ENCODE measurements at regions not wholly inside any gene's neighbourhood (a gene's known extent, or its start where the extent isn't known, plus 50 kb on each side); places are given as distances from the start of the nearest gene placed in this dataset.

- no peak for TF ChIP-seq CTCF (IDR thresholded peaks at IDR 0.05)
- no peak for TF ChIP-seq POLR2AphosphoS5 (IDR thresholded peaks at IDR 0.05)
- TF ChIP-seq POLR2A (IDR thresholded peaks at IDR 0.05) = no peak
- H3K4me1 ChIP-seq (replicated peaks) = no peaks in the 10 kb centered on the region
- no peaks in the 10 kb centered on the region for H3K27me3 ChIP-seq (replicated peaks; ENCODE audit: insufficient read depth)
- intact Hi-C loops (cut with DNase I) = no loop called here
- H3K4me3 ChIP-seq = no peak overlapping the region
- H3K9me3 ChIP-seq = no peaks in the 10 kb centered on the region
- 87% methylated on average over 7 of the region's 7 CpGs for WGBS
- H3K27ac ChIP-seq = no peak overlapping the region
- H3K36me3 ChIP-seq = no peaks in the 10 kb centered on the region
- DNase-seq (ENCODE audit: low spot score) = no peak
Measured at GRCh38 chr9:27712806-27713205, 139.5 kb upstream of the C9orf72 start.

GRCh38 chr9:27714388-27714787 is 141.1 kb upstream of the C9orf72 start:
- WGBS = 59% methylated on average over 1 of the region's 1 CpG

GRCh38 chr9:27715651-27716050 is 142.4 kb upstream of the C9orf72 start:
- intact Hi-C loops (cut with DNase I) = no loop called here
- Histone ChIP-seq H3K36me3 (no peaks in the 10 kb centered on the region), H3K27me3 (replicated peaks; ENCODE audit: insufficient read depth) (no peaks in the 10 kb centered on the region), H3K27ac (no peak overlapping the region), H3K9me3 (no peaks in the 10 kb centered on the region), H3K4me1 (replicated peaks) (no peaks in the 10 kb centered on the region), H3K4me3 (no peak overlapping the region)
- TF ChIP-seq CTCF (IDR thresholded peaks at IDR 0.05) = no peak
- TF ChIP-seq POLR2AphosphoS5 (IDR thresholded peaks at IDR 0.05) = no peak
- no peak for TF ChIP-seq POLR2A (IDR thresholded peaks at IDR 0.05)
- WGBS = 81% methylated on average over 2 of the region's 2 CpGs
- no peak for DNase-seq (ENCODE audit: low spot score)

More at GRCh38 chr9:27714388-27714787, 141.1 kb upstream of the C9orf72 start:
- no peaks in the 10 kb centered on the region for H3K9me3 ChIP-seq
- H3K36me3 ChIP-seq = no peaks in the 10 kb centered on the region
- H3K4me3 ChIP-seq = no peak overlapping the region
- no peaks in the 10 kb centered on the region for H3K4me1 ChIP-seq (replicated peaks)
- no peaks in the 10 kb centered on the region for H3K27me3 ChIP-seq (replicated peaks; ENCODE audit: insufficient read depth)
- H3K27ac ChIP-seq = no peak overlapping the region
- DNase-seq (ENCODE audit: low spot score) = no peak
- TF ChIP-seq POLR2A (IDR thresholded peaks at IDR 0.05) (no peak), POLR2AphosphoS5 (IDR thresholded peaks at IDR 0.05) (no peak), CTCF (IDR thresholded peaks at IDR 0.05) (no peak)
- intact Hi-C loops (cut with DNase I) = no loop called here

GRCh38 chr9:27717991-27718390 is 144.7 kb upstream of the C9orf72 start:
- no peak overlapping the region for H3K4me3 ChIP-seq
- no peaks in the 10 kb centered on the region for H3K4me1 ChIP-seq (replicated peaks)
- 69% methylated on average over 2 of the region's 2 CpGs for WGBS
- intact Hi-C loops (cut with DNase I) = no loop called here
- TF ChIP-seq POLR2A (IDR thresholded peaks at IDR 0.05) = no peak
- TF ChIP-seq POLR2AphosphoS5 (IDR thresholded peaks at IDR 0.05) = no peak
- TF ChIP-seq CTCF (IDR thresholded peaks at IDR 0.05) = no peak
- H3K27me3 ChIP-seq (replicated peaks; ENCODE audit: insufficient read depth) = no peaks in the 10 kb centered on the region
- H3K9me3 ChIP-seq = no peaks in the 10 kb centered on the region
- no peak overlapping the region for H3K27ac ChIP-seq
- H3K36me3 ChIP-seq = no peaks in the 10 kb centered on the region
- DNase-seq (ENCODE audit: low spot score) = no peak

- H3K4me3 ChIP-seq = no peak overlapping the region
- intact Hi-C loops (cut with DNase I) = no loop called here
Measured at GRCh38 chr9:27719711-27720110, 146.4 kb upstream of the C9orf72 start.

More at GRCh38 chr9:27719711-27720110, 146.4 kb upstream of the C9orf72 start:
- no peak overlapping the region for H3K27ac ChIP-seq
- H3K4me1 ChIP-seq (replicated peaks) = no peaks in the 10 kb centered on the region
- WGBS = 92% methylated on average over 2 of the region's 2 CpGs
- DNase-seq (ENCODE audit: low spot score) = no peak
- no peaks in the 10 kb centered on the region for H3K9me3 ChIP-seq
- H3K27me3 ChIP-seq (replicated peaks; ENCODE audit: insufficient read depth) = no peaks in the 10 kb centered on the region
- TF ChIP-seq POLR2A (IDR thresholded peaks at IDR 0.05) (no peak), POLR2AphosphoS5 (IDR thresholded peaks at IDR 0.05) (no peak), CTCF (IDR thresholded peaks at IDR 0.05) (no peak)
- no peaks in the 10 kb centered on the region for H3K36me3 ChIP-seq

Measured in prostate gland (tissue), 2 donors.